CD4-positive, alpha-beta T cell treated with Interleukin-15 for 1 hour (primary cell): ENCODE measurements at regions not wholly inside any gene's neighbourhood (a gene's known extent, or its start where the extent isn't known, plus 50 kb on each side); places are given as distances from the start of the nearest gene placed in this dataset.
"Not testable (repeated sequence)": the region's sequence is repeated elsewhere in the genome, so short reads cannot be mapped to it uniquely, and the experiment has no call there.

Experiments
- DNase-seq: peaks from one replicate; pipeline ENCODE4 v3.0.0-alpha.2; 2020

GRCh38 chr2:226313060-226313459 lies 486.6 kb downstream of the IRS1 start:
- no peak for DNase-seq

- DNase-seq = no peak
These were observed 487.5 kb downstream of the IRS1 start for GRCh38 chr2:226312155-226312554.

DNA sequence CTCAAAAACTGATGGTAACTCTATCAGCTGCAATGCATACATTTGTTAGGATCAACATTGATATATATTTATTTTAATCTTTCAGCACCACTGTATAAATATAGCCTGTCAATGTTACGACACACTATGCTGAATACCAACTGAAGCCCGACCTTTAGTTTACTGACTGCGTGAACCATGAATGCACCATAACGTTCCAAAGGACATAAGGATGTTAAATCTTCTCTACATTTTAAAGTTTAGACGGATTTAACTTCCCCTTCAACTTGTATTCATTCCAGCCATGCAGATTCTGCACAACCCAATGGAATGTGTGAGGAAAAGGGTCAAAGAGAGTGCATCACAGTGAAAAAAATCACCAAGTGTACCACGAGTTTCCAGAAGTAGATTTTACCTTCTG lies 489.5 kb downstream of the IRS1 start:
- DNase-seq = no peak

DNA sequence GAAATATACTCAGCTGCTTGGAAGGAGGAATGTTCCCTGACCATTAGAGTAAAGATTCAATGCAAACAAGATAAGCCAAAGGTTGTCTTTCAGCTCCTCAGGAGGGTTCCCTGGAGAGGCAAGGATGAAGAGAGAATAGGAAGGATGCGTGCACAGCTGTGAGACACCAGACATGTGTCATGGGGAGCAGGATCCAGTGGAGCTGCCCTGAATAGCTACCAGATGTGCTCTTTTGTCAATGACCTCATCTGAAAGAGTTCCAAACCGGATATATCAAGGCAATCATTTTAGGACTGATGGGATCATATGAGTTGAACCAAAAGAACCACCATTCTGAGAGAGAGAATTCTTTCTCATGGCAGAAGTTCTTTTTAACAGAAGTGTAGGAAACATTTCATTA lies 490.6 kb downstream of the IRS1 start:
- no peak for DNase-seq

DNA sequence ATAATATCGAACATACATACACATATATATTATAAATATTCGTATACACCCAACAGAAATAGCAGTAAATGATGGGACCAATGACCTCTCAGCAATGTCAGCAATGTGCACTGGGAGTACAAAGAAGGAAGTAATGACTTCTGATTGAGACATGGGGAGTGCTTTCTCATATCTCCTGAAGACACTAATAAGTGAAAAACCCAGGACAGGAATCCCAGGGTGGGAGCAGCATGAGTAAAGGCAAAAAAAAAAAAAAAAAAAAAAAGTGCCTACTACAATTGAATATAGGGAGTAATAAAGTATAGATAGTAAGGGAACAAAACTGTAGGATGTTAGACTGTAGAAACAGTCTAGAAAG lies 491.3 kb downstream of the IRS1 start:
- DNase-seq = no peak

- DNase-seq = no peak
These were observed 491.9 kb downstream of the IRS1 start for GRCh38 chr2:226307487-226308322.

DNA sequence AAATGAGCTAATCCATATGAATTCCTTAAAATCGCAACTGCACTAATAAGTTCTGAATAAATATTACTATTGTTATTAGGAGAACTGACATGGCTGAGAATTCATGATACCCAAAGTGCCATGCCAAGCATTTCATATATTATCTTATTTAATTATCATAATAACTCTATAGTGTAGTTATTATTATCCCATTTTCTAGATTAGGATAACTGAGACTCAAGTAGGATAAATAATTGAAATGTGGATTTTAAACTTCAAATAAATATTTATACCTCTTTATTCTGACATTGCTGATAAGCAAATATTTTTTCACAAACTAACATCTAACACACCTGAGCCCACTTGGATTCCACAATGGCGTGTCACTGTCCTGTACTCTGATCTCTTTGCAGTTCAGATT lies 492.7 kb downstream of the IRS1 start:
- DNase-seq = no peak

DNA sequence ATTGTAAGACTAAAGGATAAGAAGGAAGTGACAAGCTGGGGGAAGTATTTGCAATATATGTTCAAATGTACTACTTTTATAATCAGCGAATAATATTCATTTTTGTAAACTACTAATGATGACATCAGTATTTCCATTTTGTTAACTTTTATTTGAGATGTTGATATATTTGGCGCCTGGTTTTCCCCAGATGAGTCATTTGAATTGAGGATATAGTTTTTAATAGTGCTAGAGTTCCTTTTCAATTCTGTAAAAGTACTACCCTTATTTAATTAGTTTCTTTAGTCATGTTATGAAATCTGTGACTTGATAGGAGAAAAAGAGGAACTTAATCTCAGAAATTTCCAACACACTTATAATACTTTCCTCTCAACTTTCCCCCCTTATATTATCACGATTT lies 495.3 kb downstream of the IRS1 start:
- DNase-seq = no peak

DNA sequence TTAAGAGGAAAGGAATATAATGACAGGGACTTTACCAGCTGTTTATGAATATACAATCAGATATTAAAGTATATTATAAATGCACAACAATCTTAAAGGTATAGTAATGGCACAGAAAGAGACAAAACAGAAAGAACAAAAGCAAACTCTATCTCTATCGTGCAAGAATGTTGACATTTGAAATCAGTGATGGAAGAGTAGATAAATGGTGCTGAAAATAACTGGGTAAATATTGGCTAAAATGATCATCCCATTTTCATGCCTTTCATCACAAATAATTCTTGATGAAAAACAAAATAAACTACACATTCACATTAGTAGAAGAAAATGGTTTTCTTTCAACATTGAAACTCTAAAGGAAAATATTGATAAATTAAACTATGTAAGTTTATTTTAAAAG lies 495.9 kb downstream of the IRS1 start:
- DNase-seq = no peak

DNA sequence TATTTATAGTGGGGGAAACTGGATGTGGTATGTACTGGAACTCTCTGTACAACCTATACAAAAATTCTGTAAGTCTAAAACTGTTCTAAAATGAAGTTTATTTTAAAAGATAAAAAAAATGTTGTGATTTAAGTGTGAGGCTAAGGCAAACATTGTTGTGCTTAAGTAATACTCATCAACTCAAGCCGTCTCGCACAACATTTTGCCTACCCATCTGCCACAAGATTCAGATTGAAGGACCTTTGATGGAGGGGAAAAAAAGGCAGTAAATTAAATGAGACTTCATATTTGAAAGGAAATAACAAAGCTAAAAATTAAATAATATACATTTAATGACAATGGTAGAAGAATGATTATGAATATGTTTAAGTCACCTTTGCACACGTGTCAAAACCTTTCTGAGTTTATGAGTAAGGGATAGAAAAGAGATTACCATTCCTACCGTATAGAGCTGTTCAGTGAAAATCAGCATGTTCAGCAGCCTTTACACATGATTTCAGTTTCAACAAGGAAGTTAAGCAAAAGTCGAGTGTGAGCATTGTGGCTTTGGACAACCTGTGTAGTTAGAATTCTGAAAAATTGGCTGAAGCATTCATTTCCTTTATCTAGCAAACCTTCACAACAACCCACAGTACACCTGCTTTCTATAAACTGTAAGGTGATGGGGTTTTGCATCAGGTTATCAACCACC lies 499.3 kb downstream of the IRS1 start:
- DNase-seq = no peak

DNA sequence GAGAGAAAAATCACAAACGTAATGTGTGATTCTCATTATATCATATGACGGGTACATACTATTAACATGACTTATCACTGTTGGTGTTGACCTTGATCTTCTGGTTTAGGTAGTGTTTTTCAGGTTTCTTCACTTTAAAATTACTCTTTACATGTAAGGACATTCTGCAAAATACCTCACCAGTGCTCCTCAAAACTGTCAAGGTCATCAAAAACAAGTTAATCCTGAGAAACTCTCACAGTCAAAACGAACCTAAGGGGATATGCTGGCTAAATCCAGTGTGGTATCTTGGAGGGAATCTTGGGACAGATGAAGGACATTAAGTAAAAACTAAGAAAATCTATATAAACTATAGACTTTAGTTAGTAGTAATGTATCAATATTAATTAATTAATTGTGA lies 499.8 kb downstream of the IRS1 start:
- DNase-seq = no peak

GRCh38 chr2:226295681-226296080 lies 503.9 kb downstream of the IRS1 start:
- no peak for DNase-seq

- DNase-seq = no peak
These were observed 504.5 kb downstream of the IRS1 start for GRCh38 chr2:226295123-226295522.

GRCh38 chr2:226291281-226291680 lies 508.3 kb downstream of the IRS1 start:
- not testable (repeated sequence) for DNase-seq

GRCh38 chr2:226286916-226287315 lies 512.7 kb downstream of the IRS1 start:
- no peak for DNase-seq

DNA sequence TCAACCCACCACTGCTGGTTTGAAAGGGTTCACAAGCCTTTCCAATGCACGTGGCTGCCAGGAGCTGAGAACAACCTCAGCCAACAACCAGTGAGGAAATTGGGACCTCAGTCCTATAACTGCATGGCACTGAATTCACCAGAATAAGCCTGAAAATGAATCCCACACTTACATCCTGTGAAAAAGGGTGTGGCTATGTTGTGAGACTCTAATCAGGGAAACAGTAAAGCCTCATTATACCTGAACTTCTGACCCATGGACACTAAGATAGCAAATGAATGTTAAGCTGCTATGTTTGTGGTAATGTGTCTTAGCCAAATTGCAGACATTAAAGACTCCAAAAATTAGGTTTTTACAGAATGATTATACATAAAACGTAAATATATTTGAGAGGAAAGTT lies 515.8 kb downstream of the IRS1 start:
- DNase-seq = no peak

- no peak for DNase-seq
These were observed 517.5 kb downstream of the IRS1 start for GRCh38 chr2:226282151-226282550.

DNA sequence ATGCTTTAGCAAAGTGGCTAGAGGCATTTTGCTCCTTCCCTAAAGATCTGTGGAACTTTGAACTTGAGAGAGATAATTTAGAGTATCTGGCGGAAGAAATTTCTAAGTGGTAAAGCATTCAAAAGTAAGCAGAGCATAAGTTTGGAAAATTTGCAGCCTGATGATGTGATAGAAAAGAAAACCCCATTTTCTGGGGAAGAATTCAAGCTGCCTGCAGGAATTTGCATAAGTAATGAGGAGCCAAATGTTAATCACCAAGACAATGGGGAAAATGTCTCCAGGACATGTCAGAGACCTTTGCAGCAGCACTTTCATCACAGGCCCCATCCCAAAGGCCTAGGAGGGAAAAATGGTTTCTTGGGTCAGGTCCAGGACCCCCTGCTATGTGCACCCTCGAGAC lies 519.5 kb downstream of the IRS1 start:
- DNase-seq = not testable (repeated sequence)

- DNase-seq = no peak
These were observed 524.4 kb downstream of the IRS1 start for GRCh38 chr2:226275215-226275614.

GRCh38 chr2:226274143-226274542 lies 525.5 kb downstream of the IRS1 start:
- DNase-seq = no peak

- DNase-seq = no peak
These were observed 526.2 kb downstream of the IRS1 start for GRCh38 chr2:226273440-226273839.

- no peak for DNase-seq
These were observed 527.2 kb downstream of the IRS1 start for GRCh38 chr2:226272435-226272834.

GRCh38 chr2:226270285-226271058 lies 529.1 kb downstream of the IRS1 start:
- no peak for DNase-seq
